SK-N-SH (cell line): ENCODE measurements at regions not wholly inside any gene's neighbourhood (a gene's known extent, or its start where the extent isn't known, plus 50 kb on each side); places are given as distances from the start of the nearest gene placed in this dataset.

Experiments used
- CTCF ChIA-PET: fragments of 300-600, 350-600 bp; formaldehyde crosslinking; extraction: SDS; loops from one replicate; lab custom pipeline; 2021; lab: Yijun Ruan, JAX
- POLR2A ChIA-PET: fragments of 350-600 bp; sonication (Branson Sonifier 250); formaldehyde crosslinking; extraction: SDS; loops from one replicate; lab custom pipeline; 2020; ENCODE audit warnings: antibody characterized with exemption, inconsistent platforms; lab: Yijun Ruan, JAX
- DNase-seq: peaks from one replicate; pipeline ENCODE4 v3.0.0; 2012
- H2AFZ ChIP-seq: fragments of 200-600 bp; sonication (generic); 2 replicates; pipeline ENCODE4 v1.8.1; 2016; ENCODE audit warnings: antibody characterized with exemption, mild to moderate bottlenecking, low read depth
- H3F3A ChIP-seq: fragments of 200-600 bp; sonication (generic); replicated peaks from 2 replicates; pipeline ENCODE3; 2016; ENCODE audit warnings: antibody characterized with exemption, mild to moderate bottlenecking; ENCODE audit not compliant: insufficient read depth
- H3K27ac ChIP-seq, 2 experiments: fragments of 200-500 bp in 1 of 2; fragments of 200-600 bp in 1 of 2; sonication (Bioruptor generic) in 1 of 2; sonication (generic), shearing (Covaris generic) in 1 of 2; 2 replicates each; pipeline versions ENCODE4 v1.5.1 to v1.6.1; 2014 to 2016; ENCODE audit warnings: low read depth in 2 of 2, inconsistent platforms in 1 of 2, low read length in 1 of 2, mild to moderate bottlenecking in 1 of 2, mixed read lengths in 1 of 2
- H3K27me3 ChIP-seq: fragments of 200-600 bp; sonication (generic), shearing (Covaris generic); 2 replicates; pipeline ENCODE4 v1.6.1; 2016; ENCODE audit warnings: mixed run types; ENCODE audit not compliant: insufficient read depth
- H3K36me3 ChIP-seq, 2 experiments: fragments of 200-500 bp in 1 of 2; fragments of 200-600 bp in 1 of 2; sonication (Bioruptor generic) in 1 of 2; sonication (generic) in 1 of 2; replicated peaks in 1 of 2; 2 replicates each; pipeline versions ENCODE3 to v1.5.1; 2014 to 2016; ENCODE audit warnings: low read length in 1 of 2, mild to moderate bottlenecking in 1 of 2; ENCODE audit not compliant: insufficient read depth in 2 of 2, control insufficient read depth in 1 of 2
- H3K4me1 ChIP-seq, 2 experiments: fragments of 200-500 bp in 1 of 2; fragments of 200-600 bp in 1 of 2; sonication (Bioruptor generic) in 1 of 2; sonication (generic), shearing (Covaris generic) in 1 of 2; 2 replicates each; pipeline versions ENCODE4 v1.5.1 to v1.6.1; 2014 to 2016; ENCODE audit warnings: low read depth in 1 of 2, low read length in 1 of 2, mixed run types in 1 of 2; ENCODE audit not compliant: insufficient read depth in 2 of 2, control insufficient read depth in 1 of 2
- H3K4me2 ChIP-seq: fragments of 200-600 bp; sonication (generic), shearing (Covaris generic); 2 replicates; pipeline ENCODE4 v1.6.1; 2017; ENCODE audit warnings: mixed run types
- H3K4me3 ChIP-seq, 2 experiments: fragments of 200-500 bp in 1 of 2; fragments of 200-600 bp in 1 of 2; sonication (Bioruptor generic) in 1 of 2; sonication (generic), shearing (Covaris generic) in 1 of 2; 2 replicates each; pipeline versions ENCODE4 v1.5.1 to v1.8.1; 2014 to 2016; ENCODE audit warnings: low read depth in 2 of 2, inconsistent platforms in 1 of 2, low read length in 1 of 2, mild to moderate bottlenecking in 1 of 2, mixed read lengths in 1 of 2, moderate library complexity in 1 of 2
- H3K79me2 ChIP-seq: fragments of 200-600 bp; sonication (generic); 2 replicates; pipeline ENCODE4 v1.8.1; 2017; ENCODE audit warnings: mild to moderate bottlenecking; ENCODE audit not compliant: insufficient read depth
- H3K9ac ChIP-seq: fragments of 200-600 bp; sonication (generic); 2 replicates; pipeline ENCODE4 v1.6.1; 2017; ENCODE audit warnings: mixed run types
- H3K9me2 ChIP-seq: fragments of 200-600 bp; sonication (generic); 2 replicates; pipeline ENCODE4 v1.6.1; 2017; ENCODE audit warnings: mixed run types
- H3K9me3 ChIP-seq: fragments of 200-600 bp; sonication (generic); 2 replicates; pipeline ENCODE4 v1.6.1; 2017; ENCODE audit warnings: mixed run types, mild to moderate bottlenecking, moderate library complexity
- H4K20me1 ChIP-seq: fragments of 200-600 bp; sonication (generic); 2 replicates; pipeline ENCODE4 v1.6.1; 2017; ENCODE audit warnings: mild to moderate bottlenecking, mixed run types; ENCODE audit not compliant: insufficient read depth
- ELF1 ChIP-seq: IDR thresholded peaks from 2 replicates; pipeline ENCODE4 v1.4.0; 2012
- EZH2phosphoT487 ChIP-seq: fragments of 200-600 bp; sonication (generic); IDR thresholded peaks from 2 replicates; pipeline ENCODE4 v1.6.1; 2017; ENCODE audit warnings: low read depth, mixed run types, mild to moderate bottlenecking, antibody characterized with exemption, moderate library complexity, borderline replicate concordance
- FOXM1 ChIP-seq: IDR thresholded peaks from 2 replicates; pipeline ENCODE4 v1.4.0; 2012; ENCODE audit warnings: low read depth, mild to moderate bottlenecking
- GABPA ChIP-seq: IDR thresholded peaks from 2 replicates; pipeline ENCODE4 v1.4.0; 2012; ENCODE audit warnings: low read depth, mild to moderate bottlenecking
- GATA2 ChIP-seq: sonication (generic); formaldehyde crosslinking; IDR thresholded peaks from 2 replicates; pipeline ENCODE4 v1.5.0; 2020; ENCODE audit warnings: mild to moderate bottlenecking, missing genetic modification reagents
- MEF2A ChIP-seq: IDR thresholded peaks from 2 replicates; pipeline ENCODE4 v1.4.0; 2012; ENCODE audit warnings: low read depth, borderline replicate concordance
- MXI1 ChIP-seq: IDR thresholded peaks from 2 replicates; pipeline ENCODE4 v1.6.1; 2012; ENCODE audit warnings: mild to moderate bottlenecking, low read depth, low read length, improper control_type of control experiment
- NFIC ChIP-seq: IDR thresholded peaks from 2 replicates; pipeline ENCODE4 v1.4.0; 2012; ENCODE audit warnings: borderline replicate concordance
- POLR2AphosphoS5 ChIP-seq: IDR thresholded peaks from 2 replicates; pipeline ENCODE4 v1.6.1; 2012; ENCODE audit warnings: low read depth, low read length
- RAD21 ChIP-seq: IDR thresholded peaks from 2 replicates; pipeline ENCODE4 v1.6.1; 2012; ENCODE audit warnings: mild to moderate bottlenecking, low read length
- RCOR1 ChIP-seq: fragments of 150-350 bp; IDR thresholded peaks from 2 replicates; pipeline ENCODE4 v1.6.1; 2017; ENCODE audit warnings: antibody characterized with exemption, low read length
- TAF1 ChIP-seq: IDR thresholded peaks from 2 replicates; pipeline ENCODE4 v1.6.1; 2012; ENCODE audit warnings: low read depth, mild to moderate bottlenecking, low read length, moderate library complexity, borderline replicate concordance
- TCF12 ChIP-seq: IDR thresholded peaks from 2 replicates; pipeline ENCODE4 v1.4.0; 2012
- YY1 ChIP-seq: IDR thresholded peaks from 2 replicates; pipeline ENCODE4 v1.4.0; 2012; ENCODE audit warnings: low read depth, mild to moderate bottlenecking
- WGBS: methylation state at CpG from one replicate; pipeline ENCODE4 v1.1.6; 2017; ENCODE audit warnings: low lambda C conversion rate; 5-methylcytosine and 5-hydroxymethylcytosine counted together
- TF ChIP-seq, protein P1 (sequence below): fragments of 150-350 bp; IDR thresholded peaks from 2 replicates; pipeline ENCODE4 v1.6.1; 2016; ENCODE audit warnings: mild to moderate bottlenecking, low read depth, low read length
- TF ChIP-seq, protein P2 (sequence below): fragments of 200-600 bp; sonication (generic); IDR thresholded peaks from 2 replicates; pipeline ENCODE4 v1.6.1; 2017; ENCODE audit warnings: antibody characterized with exemption, mild to moderate bottlenecking, moderate library complexity

GRCh38 chr9:2263665-2264064 is 248.5 kb downstream of the SMARCA2 start:
- no peak overlapping the region for H3K9ac ChIP-seq
- DNase-seq, result no peak
- H3K79me2 ChIP-seq, result no peaks in the 10 kb centered on the region
- no peaks in the 10 kb centered on the region for H3K9me3 ChIP-seq
- H3K27ac ChIP-seq, result no peak overlapping the region
- TF ChIP-seq MEF2A (no peak), TCF12 (no peak), FOXM1 (no peak), GABPA (no peak), TAF1 (no peak), POLR2AphosphoS5 (no peak), GATA2 (no peak), ELF1 (no peak)
- no peak overlapping the region for H2AFZ ChIP-seq
- POLR2A ChIA-PET, result no interaction called here
- H3K4me3 ChIP-seq, result no peak overlapping the region
- H3K36me3 ChIP-seq, result no peaks in the 10 kb centered on the region
- WGBS, result 60% methylated on average over 3 of the region's 3 CpGs
- no peak overlapping the region for H3K4me2 ChIP-seq
- CTCF ChIA-PET, result no interaction called here
- H3K9me2 ChIP-seq, result no peaks in the 10 kb centered on the region
- no peaks in the 10 kb centered on the region for H4K20me1 ChIP-seq
- H3K4me1 ChIP-seq, result peaks cover 0 to 4% of the 10 kb centered on the region in 2 experiments; a peak in 2 of 4 replicates
- H3K27me3 ChIP-seq, result no peaks in the 10 kb centered on the region; the same call in 1 of the 2 replicates
- no peaks in the 10 kb centered on the region for H3F3A ChIP-seq

GRCh38 chr9:2264081-2264480 is 248.9 kb downstream of the SMARCA2 start:
- Histone ChIP-seq H4K20me1 (no peaks in the 10 kb centered on the region), H3K27me3 (no peaks in the 10 kb centered on the region), H3K4me1 (peaks cover 0 to 4% of the 10 kb centered on the region in 2 experiments; a peak in 2 of 4 replicates), H2AFZ (no peak overlapping the region), H3K27ac (no peak overlapping the region)
- no peak for TF ChIP-seq NFIC
- TF ChIP-seq POLR2AphosphoS5, result no peak
- TF ChIP-seq ELF1, result no peak
- TF ChIP-seq, protein P1, sequence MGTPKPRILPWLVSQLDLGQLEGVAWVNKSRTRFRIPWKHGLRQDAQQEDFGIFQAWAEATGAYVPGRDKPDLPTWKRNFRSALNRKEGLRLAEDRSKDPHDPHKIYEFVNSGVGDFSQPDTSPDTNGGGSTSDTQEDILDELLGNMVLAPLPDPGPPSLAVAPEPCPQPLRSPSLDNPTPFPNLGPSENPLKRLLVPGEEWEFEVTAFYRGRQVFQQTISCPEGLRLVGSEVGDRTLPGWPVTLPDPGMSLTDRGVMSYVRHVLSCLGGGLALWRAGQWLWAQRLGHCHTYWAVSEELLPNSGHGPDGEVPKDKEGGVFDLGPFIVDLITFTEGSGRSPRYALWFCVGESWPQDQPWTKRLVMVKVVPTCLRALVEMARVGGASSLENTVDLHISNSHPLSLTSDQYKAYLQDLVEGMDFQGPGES, result no peak
- TF ChIP-seq, all 33 proteins: peak for 0
- Histone ChIP-seq H3K4me3 (no peak overlapping the region), H3K9me3 (no peaks in the 10 kb centered on the region), H3K36me3 (no peaks in the 10 kb centered on the region), H3F3A (no peaks in the 10 kb centered on the region), H3K9ac (no peak overlapping the region), H3K79me2 (no peaks in the 10 kb centered on the region), H3K9me2 (no peaks in the 10 kb centered on the region), H3K4me2 (no peak overlapping the region)
- ChIA-PET POLR2A (no interaction called here), CTCF (no interaction called here)
- no peak for DNase-seq
- WGBS, result 63% methylated on average over 8 of the region's 8 CpGs

GRCh38 chr9:2267181-2267745 is 252.1 kb downstream of the SMARCA2 start:
- 66% methylated on average over 7 of the region's 7 CpGs for WGBS
- ChIA-PET POLR2A (no interaction called here), CTCF (interaction anchor here (1.2 kb wide), 1 partner anchor 10 kb away, joined by 4 read pairs; no protein-coding TSS in a partner anchor)
- no peaks in the 10 kb centered on the region for H3K36me3 ChIP-seq
- no peaks in the 10 kb centered on the region for H3F3A ChIP-seq
- no peaks in the 10 kb centered on the region for H4K20me1 ChIP-seq
- H3K4me2 ChIP-seq, result no peak overlapping the region
- H3K79me2 ChIP-seq, result no peaks in the 10 kb centered on the region
- TF ChIP-seq EZH2phosphoT487 (no peak), GATA2 (no peak), MXI1 (no peak), RCOR1 (no peak), RAD21 (no peak), YY1 (no peak), TCF12 (no peak)
- TF ChIP-seq, protein P2, sequence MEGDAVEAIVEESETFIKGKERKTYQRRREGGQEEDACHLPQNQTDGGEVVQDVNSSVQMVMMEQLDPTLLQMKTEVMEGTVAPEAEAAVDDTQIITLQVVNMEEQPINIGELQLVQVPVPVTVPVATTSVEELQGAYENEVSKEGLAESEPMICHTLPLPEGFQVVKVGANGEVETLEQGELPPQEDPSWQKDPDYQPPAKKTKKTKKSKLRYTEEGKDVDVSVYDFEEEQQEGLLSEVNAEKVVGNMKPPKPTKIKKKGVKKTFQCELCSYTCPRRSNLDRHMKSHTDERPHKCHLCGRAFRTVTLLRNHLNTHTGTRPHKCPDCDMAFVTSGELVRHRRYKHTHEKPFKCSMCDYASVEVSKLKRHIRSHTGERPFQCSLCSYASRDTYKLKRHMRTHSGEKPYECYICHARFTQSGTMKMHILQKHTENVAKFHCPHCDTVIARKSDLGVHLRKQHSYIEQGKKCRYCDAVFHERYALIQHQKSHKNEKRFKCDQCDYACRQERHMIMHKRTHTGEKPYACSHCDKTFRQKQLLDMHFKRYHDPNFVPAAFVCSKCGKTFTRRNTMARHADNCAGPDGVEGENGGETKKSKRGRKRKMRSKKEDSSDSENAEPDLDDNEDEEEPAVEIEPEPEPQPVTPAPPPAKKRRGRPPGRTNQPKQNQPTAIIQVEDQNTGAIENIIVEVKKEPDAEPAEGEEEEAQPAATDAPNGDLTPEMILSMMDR, result no peak
- H3K4me3 ChIP-seq, result no peak overlapping the region
- H3K27me3 ChIP-seq, result no peaks in the 10 kb centered on the region
- no peaks in the 10 kb centered on the region for H3K9me2 ChIP-seq
- no peaks in the 10 kb centered on the region for H3K9me3 ChIP-seq
- H2AFZ ChIP-seq, result no peak overlapping the region
- H3K4me1 ChIP-seq, result no peaks in the 10 kb centered on the region
- DNase-seq, result no peak
- no peak overlapping the region for H3K27ac ChIP-seq
- H3K9ac ChIP-seq, result no peak overlapping the region
